ENCODE measurements at regions not wholly inside any gene's neighbourhood (a gene's known extent, or its start where the extent isn't known, plus 50 kb on each side); places are given as distances from the start of the nearest gene placed in this dataset.

DNA sequence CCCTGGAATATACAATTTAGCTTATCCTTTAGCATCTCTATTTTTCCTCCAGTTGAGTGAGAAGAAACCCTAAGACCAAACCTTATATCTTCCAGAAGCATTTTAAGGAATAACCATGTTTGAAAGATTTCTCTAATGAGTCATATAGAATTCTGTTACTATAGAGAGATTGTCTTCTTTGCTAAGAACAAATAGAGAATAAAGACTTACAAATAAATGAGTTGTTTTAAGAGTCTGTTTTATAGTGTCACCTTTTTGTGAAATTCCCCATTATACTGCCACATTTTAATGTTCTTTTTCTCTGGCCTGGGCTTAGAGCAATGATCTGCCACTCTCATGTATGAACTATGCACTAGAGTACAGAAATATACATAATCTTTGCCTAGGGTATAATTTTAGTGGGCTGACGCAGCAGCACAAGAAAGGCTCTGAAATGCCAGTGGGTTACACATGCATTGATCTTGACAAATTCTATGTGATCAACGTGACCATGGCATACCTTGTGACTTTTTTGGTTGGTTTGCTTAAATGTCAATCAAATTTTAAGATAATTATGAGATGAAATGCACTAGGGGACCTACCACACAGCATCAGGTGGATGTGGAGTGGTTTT is 145.1 kb upstream of the MKLN1 start:
- TF ChIP-seq, protein P1, sequence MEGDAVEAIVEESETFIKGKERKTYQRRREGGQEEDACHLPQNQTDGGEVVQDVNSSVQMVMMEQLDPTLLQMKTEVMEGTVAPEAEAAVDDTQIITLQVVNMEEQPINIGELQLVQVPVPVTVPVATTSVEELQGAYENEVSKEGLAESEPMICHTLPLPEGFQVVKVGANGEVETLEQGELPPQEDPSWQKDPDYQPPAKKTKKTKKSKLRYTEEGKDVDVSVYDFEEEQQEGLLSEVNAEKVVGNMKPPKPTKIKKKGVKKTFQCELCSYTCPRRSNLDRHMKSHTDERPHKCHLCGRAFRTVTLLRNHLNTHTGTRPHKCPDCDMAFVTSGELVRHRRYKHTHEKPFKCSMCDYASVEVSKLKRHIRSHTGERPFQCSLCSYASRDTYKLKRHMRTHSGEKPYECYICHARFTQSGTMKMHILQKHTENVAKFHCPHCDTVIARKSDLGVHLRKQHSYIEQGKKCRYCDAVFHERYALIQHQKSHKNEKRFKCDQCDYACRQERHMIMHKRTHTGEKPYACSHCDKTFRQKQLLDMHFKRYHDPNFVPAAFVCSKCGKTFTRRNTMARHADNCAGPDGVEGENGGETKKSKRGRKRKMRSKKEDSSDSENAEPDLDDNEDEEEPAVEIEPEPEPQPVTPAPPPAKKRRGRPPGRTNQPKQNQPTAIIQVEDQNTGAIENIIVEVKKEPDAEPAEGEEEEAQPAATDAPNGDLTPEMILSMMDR (optimal IDR thresholded peaks at IDR 0.05 in 1 of 3, IDR thresholded peaks at IDR 0.05 in 1 of 3, conservative IDR thresholded peaks at IDR 0.05 in 1 of 3; ENCODE audit: extremely low read depth in 1 of 3, insufficient read depth in 2 of 3, low read length in 3 of 3): no peak
- no peak for TF ChIP-seq EZH2 (IDR thresholded peaks at IDR 0.05; ENCODE audit: low read length)

Data from keratinocyte (primary cell).